MCF 10A (cell line): ENCODE measurements at regions not wholly inside any gene's neighbourhood (a gene's known extent, or its start where the extent isn't known, plus 50 kb on each side); places are given as distances from the start of the nearest gene placed in this dataset.
A peak's percentile ranks its signal among the peaks of the same experiment; 100 is the strongest.

Experiments used
- BruUV-seq: library from RNA; stranded (reverse); fragments of 400-500 nt; replicated peaks from 2 replicates; lab custom pipeline; 2021; lab: Mats Ljungman, UMichigan
- CTCF ChIA-PET: fragments of 300-600 bp; sonication (Branson Sonifier 250); formaldehyde crosslinking; extraction: SDS; loops from one replicate; lab custom pipeline; 2021; ENCODE audit warnings: antibody characterized with exemption, inconsistent platforms; lab: Yijun Ruan, JAX
- POLR2A ChIA-PET: fragments of 300-600, 350-650 bp; sonication (Branson Sonifier 250); formaldehyde crosslinking; extraction: SDS; loops from one replicate; lab custom pipeline; 2020; ENCODE audit warnings: antibody characterized with exemption, inconsistent platforms; lab: Yijun Ruan, JAX
- DNase-seq: peaks from one replicate; pipeline ENCODE4 v3.0.0-alpha.2; 2018; ENCODE audit not compliant: unreplicated experiment
- H3K27ac Mint-ChIP-seq: one replicate; pipeline ENCODE4 v1.8.0; 2022; ENCODE audit warnings: mild to moderate bottlenecking, low read depth, mixed read lengths; ENCODE audit not compliant: unreplicated experiment
- H3K27me3 Mint-ChIP-seq: one replicate; pipeline ENCODE4 v1.8.0; 2022; ENCODE audit warnings: mixed read lengths; ENCODE audit not compliant: insufficient read depth, unreplicated experiment
- H3K36me3 Mint-ChIP-seq: one replicate; pipeline ENCODE4 v1.8.0; 2022; ENCODE audit warnings: mild to moderate bottlenecking, moderate library complexity, mixed read lengths; ENCODE audit not compliant: insufficient read depth, unreplicated experiment
- H3K4me1 Mint-ChIP-seq: one replicate; pipeline ENCODE4 v1.8.0; 2022; ENCODE audit warnings: mixed read lengths; ENCODE audit not compliant: insufficient read depth, unreplicated experiment
- H3K4me3 Mint-ChIP-seq: one replicate; pipeline ENCODE4 v1.8.0; 2022; ENCODE audit warnings: mild to moderate bottlenecking, moderate library complexity, mixed read lengths; ENCODE audit not compliant: unreplicated experiment
- H3K9me3 Mint-ChIP-seq: one replicate; pipeline ENCODE4 v1.8.0; 2022; ENCODE audit warnings: mixed read lengths; ENCODE audit not compliant: unreplicated experiment
- CTCF ChIP-seq: fragments of 200-600 bp; IDR thresholded peaks from one replicate; pipeline ENCODE4 v1.8.0; 2022; ENCODE audit warnings: antibody characterized with exemption, mild to moderate bottlenecking; ENCODE audit not compliant: unreplicated experiment
- intact Hi-C: fragments of 100-400 bp; cut with micrococcal nuclease; formaldehyde crosslinking; loops from 2 replicates; pipeline ENCODE4 v1.14.1; 2022

DNA sequence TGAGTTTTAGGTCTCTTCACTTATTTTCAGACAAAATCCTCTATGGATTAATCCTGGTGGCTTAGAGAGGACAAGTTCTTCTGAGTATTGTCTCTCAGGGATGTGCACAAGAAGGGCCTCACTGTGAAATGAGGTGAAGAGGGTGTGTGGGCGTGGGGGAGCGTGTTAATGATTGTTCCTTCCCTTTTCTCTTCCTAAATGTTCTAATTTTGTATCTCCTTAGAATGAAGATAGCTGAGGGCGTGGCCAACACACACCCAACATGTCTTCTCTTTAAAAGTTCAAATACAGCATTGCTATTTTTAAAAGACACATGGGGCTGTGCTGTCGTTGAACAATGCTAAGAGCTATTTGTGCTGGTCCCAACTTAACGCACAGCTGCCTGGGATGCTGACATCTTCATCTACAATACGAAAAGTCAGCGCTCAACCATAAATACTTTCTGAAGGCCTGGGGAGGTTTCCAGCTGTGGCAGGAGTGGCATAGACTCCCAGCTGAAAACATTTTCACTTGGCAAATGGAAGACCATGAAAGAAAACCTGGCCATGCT, 135.9 kb downstream of the JCAD start:
- Mint-ChIP-seq H3K4me1 (peaks cover 25% of the 10 kb centered on the region), H3K27me3 (peaks cover 23% of the 10 kb centered on the region), H3K27ac (no peak overlapping the region), H3K4me3 (no peak overlapping the region), H3K9me3 (peaks cover 3% of the 10 kb centered on the region), H3K36me3 (no peaks in the 10 kb centered on the region)
- no peak for DNase-seq
- intact Hi-C loops, result no loop called here
- CTCF ChIA-PET, result interaction anchor here (0.6 to 1.0 kb wide), 2 partner anchors 10 to 78 kb away, joined by 3 read pairs; no protein-coding TSS in a partner anchor
- POLR2A ChIA-PET, result no interaction called here
- no peak for TF ChIP-seq CTCF
- no TSS peak for BruUV-seq

DNA sequence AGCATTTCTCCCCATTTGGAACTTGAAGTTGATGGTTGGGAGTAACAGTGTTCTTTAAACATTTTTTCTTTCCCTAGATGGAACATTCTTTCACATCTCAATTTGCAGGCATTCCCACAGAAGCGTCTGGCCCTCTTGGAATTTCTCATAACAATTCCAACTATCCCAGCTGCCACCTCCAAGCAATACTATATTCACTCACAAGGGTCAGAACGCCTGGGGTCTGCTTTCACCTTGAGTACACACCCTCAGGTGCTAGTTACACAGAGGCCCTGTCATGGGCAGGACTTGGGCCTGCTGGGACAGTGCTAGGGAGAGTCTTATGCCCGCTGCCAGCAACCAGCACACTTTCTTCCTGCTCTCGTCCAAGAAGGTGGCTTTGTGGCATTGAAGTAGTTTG, 136.5 kb downstream of the JCAD start:
- Mint-ChIP-seq H3K27me3 (peaks cover 23% of the 10 kb centered on the region), H3K9me3 (no peaks in the 10 kb centered on the region), H3K4me1 (peaks cover 25% of the 10 kb centered on the region), H3K4me3 (no peak overlapping the region), H3K36me3 (no peaks in the 10 kb centered on the region), H3K27ac (no peak overlapping the region)
- DNase-seq, result no peak
- POLR2A ChIA-PET, result no interaction called here
- no TSS peak for BruUV-seq
- no peak for TF ChIP-seq CTCF
- CTCF ChIA-PET, result interaction anchor here (0.6 kb wide), 2 partner anchors 11 to 37 kb away, joined by 3 to 4 read pairs; no protein-coding TSS in a partner anchor
- intact Hi-C loops, result no loop called here

DNA sequence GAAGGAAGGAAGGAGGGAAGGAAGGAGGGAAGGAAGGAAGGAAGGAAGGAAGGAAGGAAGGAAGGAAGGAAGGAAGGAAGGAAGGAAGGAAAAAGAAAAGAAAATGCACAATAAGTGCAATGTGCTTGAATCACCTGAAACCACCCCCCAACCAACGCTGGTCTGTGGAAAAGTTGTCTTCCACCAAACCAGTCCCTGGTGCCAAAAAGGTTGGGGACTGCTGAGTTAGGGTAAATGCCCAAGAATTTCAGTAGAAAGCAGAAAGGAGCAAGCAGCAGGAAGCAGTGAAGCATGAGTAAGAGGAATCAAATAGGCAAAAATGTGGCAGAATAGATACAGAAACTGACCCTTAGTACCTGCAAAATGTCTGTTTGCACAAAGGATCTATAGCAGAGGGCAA, 137.2 kb downstream of the JCAD start:
- POLR2A ChIA-PET, result no interaction called here
- H3K4me1 Mint-ChIP-seq, result peaks cover 21% of the 10 kb centered on the region
- no TSS peak for BruUV-seq
- no peak overlapping the region for H3K27ac Mint-ChIP-seq
- H3K36me3 Mint-ChIP-seq, result no peaks in the 10 kb centered on the region
- intact Hi-C loops, result no loop called here
- CTCF ChIA-PET, result interaction anchor here (0.7 to 1.1 kb wide), 2 partner anchors 76 to 859 kb away, joined by 3 read pairs; no protein-coding TSS in a partner anchor
- DNase-seq, result no peak
- peaks cover 23% of the 10 kb centered on the region for H3K27me3 Mint-ChIP-seq
- TF ChIP-seq CTCF, result no peak
- H3K4me3 Mint-ChIP-seq, result no peak overlapping the region
- H3K9me3 Mint-ChIP-seq, result no peaks in the 10 kb centered on the region

DNA sequence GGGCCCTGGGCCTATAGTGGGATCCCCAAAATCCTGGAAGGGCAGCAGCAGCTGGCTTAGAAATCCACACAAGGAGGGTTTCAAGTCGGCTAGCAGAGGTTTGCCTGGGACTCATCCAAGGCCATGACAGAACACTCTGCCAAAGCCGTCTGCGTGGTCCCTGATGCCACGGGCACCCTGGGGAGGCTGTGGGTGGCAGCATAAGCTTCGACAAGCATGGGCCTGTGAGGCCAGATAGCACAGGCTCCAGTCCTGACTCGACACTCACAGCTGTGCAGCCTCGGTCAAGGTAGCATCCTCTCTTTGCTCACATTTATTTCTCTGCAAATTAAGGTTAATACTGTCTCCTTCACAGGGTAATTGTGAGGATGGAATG, 138.3 kb downstream of the JCAD start:
- Mint-ChIP-seq H3K27me3 (peaks cover 23% of the 10 kb centered on the region), H3K27ac (no peak overlapping the region), H3K4me3 (no peak overlapping the region), H3K36me3 (no peaks in the 10 kb centered on the region), H3K9me3 (no peaks in the 10 kb centered on the region), H3K4me1 (peaks cover 10% of the 10 kb centered on the region)
- POLR2A ChIA-PET, result no interaction called here
- DNase-seq, result peak; percentile 14
- intact Hi-C loops, result no loop called here
- BruUV-seq, result no TSS peak
- TF ChIP-seq CTCF, result no peak
- CTCF ChIA-PET, result interaction anchor here (1.1 kb wide), 1 partner anchor 77 kb away, joined by 3 read pairs; no protein-coding TSS in a partner anchor
